Ascending aorta (tissue), 2 donors: ENCODE measurements at regions not wholly inside any gene's neighbourhood (a gene's known extent, or its start where the extent isn't known, plus 50 kb on each side); places are given as distances from the start of the nearest gene placed in this dataset.

ENCODE experiments used
- DNase-seq, 2 donors: peaks; one replicate each; pipeline ENCODE4 v3.0.0-alpha.2; 2019; ENCODE audit warnings: low spot score in 2 of 2
- H3K27ac ChIP-seq, 2 donors: fragments of 200-600 bp; sonication (generic); one replicate each; pipeline ENCODE4 v1.5.1; 2016 to 2017; ENCODE audit warnings: mild to moderate bottlenecking in 1 of 2
- H3K27me3 ChIP-seq: fragments of 200-600 bp; sonication (generic); one replicate; pipeline ENCODE4 v1.5.1; 2017
- H3K36me3 ChIP-seq, 2 donors: fragments of 200-600 bp; sonication (generic); one replicate each; pipeline ENCODE4 v1.5.1; 2016
- H3K4me1 ChIP-seq, 2 donors: fragments of 200-600 bp; sonication (generic); one replicate each; pipeline ENCODE4 v1.5.1; 2016 to 2017; ENCODE audit warnings: mild to moderate bottlenecking in 1 of 2
- H3K4me3 ChIP-seq, 2 donors: fragments of 200-600 bp; sonication (generic); one replicate each; pipeline ENCODE4 v1.5.1; 2016 to 2017; ENCODE audit warnings: mild to moderate bottlenecking in 1 of 2
- H3K9me3 ChIP-seq, 2 donors: fragments of 200-600 bp; sonication (generic); one replicate each; pipeline ENCODE4 v1.5.1; 2016
- intact Hi-C: fragments of 100-400 bp; cut with DNase I; formaldehyde crosslinking; loops from one replicate; pipeline ENCODE4 v1.15.1; 2023
- TF ChIP-seq, protein P1 (sequence below), 3 experiments: fragments of 200-600 bp in 2 of 3; fragments of 450-650 bp in 1 of 3; sonication (generic) in 2 of 3; IDR thresholded peaks; one replicate each; pipeline ENCODE4 v1.5.1; 2016 to 2019; ENCODE audit warnings: antibody characterized with exemption in 3 of 3, mild to moderate bottlenecking in 1 of 3, moderate library complexity in 1 of 3

DNA sequence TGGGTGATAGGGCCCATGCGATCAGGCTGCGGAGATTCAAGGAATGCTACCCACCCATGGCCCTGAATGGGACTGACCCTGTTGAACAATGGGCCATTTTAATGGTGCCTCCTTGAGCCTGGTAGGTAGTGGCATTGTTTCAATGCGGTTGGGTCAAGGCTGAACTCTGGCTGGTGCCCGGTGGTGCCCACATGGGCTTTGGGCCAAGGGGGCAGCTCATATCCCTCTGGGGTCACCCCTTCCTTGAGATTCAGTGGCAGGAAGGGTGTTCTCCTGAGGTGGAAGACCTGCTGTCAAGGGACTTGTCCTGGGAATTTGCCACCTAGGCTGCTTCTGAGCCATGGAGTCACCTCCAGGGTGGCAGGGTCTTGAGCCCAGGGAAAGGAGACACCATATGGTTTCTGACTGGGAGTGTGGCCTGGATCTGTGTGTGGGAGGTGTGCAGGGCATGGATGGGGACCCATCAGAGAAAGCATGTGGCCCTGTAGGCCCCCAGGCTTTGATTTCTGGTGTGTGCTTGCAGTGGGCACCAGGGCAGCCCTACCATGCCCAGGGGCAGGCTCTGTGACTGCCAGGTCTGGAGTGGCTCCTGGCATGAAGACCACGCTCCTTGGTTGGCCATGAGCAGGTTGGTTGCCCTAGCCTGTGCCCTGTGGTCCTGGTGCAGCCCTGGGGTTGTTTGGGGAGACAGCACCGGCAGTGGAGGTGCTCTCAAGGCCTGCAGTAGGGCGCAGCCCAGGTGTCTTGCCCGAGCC lies 199.9 kb downstream of the UBE3A start:
- TF ChIP-seq, protein P1, sequence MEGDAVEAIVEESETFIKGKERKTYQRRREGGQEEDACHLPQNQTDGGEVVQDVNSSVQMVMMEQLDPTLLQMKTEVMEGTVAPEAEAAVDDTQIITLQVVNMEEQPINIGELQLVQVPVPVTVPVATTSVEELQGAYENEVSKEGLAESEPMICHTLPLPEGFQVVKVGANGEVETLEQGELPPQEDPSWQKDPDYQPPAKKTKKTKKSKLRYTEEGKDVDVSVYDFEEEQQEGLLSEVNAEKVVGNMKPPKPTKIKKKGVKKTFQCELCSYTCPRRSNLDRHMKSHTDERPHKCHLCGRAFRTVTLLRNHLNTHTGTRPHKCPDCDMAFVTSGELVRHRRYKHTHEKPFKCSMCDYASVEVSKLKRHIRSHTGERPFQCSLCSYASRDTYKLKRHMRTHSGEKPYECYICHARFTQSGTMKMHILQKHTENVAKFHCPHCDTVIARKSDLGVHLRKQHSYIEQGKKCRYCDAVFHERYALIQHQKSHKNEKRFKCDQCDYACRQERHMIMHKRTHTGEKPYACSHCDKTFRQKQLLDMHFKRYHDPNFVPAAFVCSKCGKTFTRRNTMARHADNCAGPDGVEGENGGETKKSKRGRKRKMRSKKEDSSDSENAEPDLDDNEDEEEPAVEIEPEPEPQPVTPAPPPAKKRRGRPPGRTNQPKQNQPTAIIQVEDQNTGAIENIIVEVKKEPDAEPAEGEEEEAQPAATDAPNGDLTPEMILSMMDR (IDR thresholded peaks at IDR 0.05) = no peak

GRCh38 chr15:25239471-25240345 lies 199.1 kb downstream of the UBE3A start:
- no peaks in the 10 kb centered on the region for H3K36me3 ChIP-seq
- DNase-seq = peak; percentile 1 to 52
- TF ChIP-seq, protein P1 (IDR thresholded peaks at IDR 0.05) = no peak
- no peaks in the 10 kb centered on the region for H3K4me1 ChIP-seq
- H3K27ac ChIP-seq = no peak overlapping the region
- H3K4me3 ChIP-seq = no peak overlapping the region
- intact Hi-C loops = no loop called here
- H3K27me3 ChIP-seq = no peaks in the 10 kb centered on the region
- peaks cover 0 to 11% of the 10 kb centered on the region in 2 donors for H3K9me3 ChIP-seq

More for the DNA sequence above, 199.9 kb downstream of the UBE3A start:
- no peaks in the 10 kb centered on the region for H3K36me3 ChIP-seq
- peaks cover 0 to 11% of the 10 kb centered on the region in 2 donors for H3K9me3 ChIP-seq
- no peaks in the 10 kb centered on the region for H3K4me1 ChIP-seq
- H3K27me3 ChIP-seq = no peaks in the 10 kb centered on the region
- intact Hi-C loops = no loop called here
- peak in 1 of 2 donors; percentile 2 for DNase-seq
- H3K4me3 ChIP-seq = no peak overlapping the region
- no peak overlapping the region for H3K27ac ChIP-seq

- intact Hi-C loops = no loop called here
- TF ChIP-seq, protein P1 (IDR thresholded peaks at IDR 0.05) = no peak
- H3K9me3 ChIP-seq = peaks cover 0 to 11% of the 10 kb centered on the region in 2 donors
- peak; percentile 7 to 42 for DNase-seq
- H3K4me1 ChIP-seq = no peaks in the 10 kb centered on the region
- H3K27ac ChIP-seq = no peak overlapping the region
- no peaks in the 10 kb centered on the region for H3K27me3 ChIP-seq
- no peak overlapping the region for H3K4me3 ChIP-seq
- H3K36me3 ChIP-seq = no peaks in the 10 kb centered on the region
Observed at GRCh38 chr15:25240461-25241021, 198.3 kb downstream of the UBE3A start.

GRCh38 chr15:25241241-25241801 lies 197.5 kb downstream of the UBE3A start:
- peak in 1 of 2 donors; percentile 43 for DNase-seq
- H3K27ac ChIP-seq = no peak overlapping the region
- H3K27me3 ChIP-seq = no peaks in the 10 kb centered on the region
- H3K4me3 ChIP-seq = no peak overlapping the region
- no peaks in the 10 kb centered on the region for H3K36me3 ChIP-seq
- H3K4me1 ChIP-seq = no peaks in the 10 kb centered on the region
- TF ChIP-seq, protein P1 (IDR thresholded peaks at IDR 0.05) = no peak
- intact Hi-C loops = no loop called here
- H3K9me3 ChIP-seq = peaks cover 0 to 11% of the 10 kb centered on the region in 2 donors

DNA sequence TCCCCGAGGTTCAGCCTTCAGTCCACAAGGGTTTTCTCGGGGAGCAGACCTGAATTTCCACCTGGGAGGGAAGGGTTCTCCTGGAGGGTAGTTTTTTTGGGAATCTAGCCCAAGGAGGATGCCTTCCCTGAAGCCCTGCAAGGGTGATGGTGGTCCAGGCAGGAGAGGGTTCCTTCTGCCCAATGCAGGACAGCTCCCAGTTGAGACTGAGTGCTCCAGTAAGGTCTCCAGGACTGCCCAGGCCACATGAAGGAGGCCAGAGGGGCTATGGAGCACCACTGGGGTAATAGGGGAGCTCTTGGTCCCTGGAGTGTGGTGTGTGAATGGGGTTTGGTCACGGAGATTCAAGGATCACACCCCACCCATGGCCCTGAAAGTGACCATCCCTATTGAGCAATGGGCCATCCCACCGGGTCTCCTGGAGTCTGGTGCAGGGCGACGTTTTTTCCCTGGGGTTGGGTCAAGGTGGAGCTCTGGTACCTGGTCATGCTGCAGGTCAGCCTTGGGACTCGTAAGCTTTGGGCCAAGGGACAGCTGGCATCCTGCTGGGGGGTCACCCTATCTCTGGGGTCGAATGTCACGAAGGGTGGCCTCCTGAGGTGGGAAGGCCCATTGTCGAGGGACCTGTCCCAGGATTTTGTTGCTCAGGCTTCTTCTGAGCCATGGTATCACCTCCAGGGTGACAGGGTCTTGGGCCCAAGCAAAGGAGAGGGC lies 196.5 kb downstream of the UBE3A start:
- DNase-seq = peak in 1 of 2 donors; percentile 54
- Histone ChIP-seq H3K9me3 (peaks cover 0 to 14% of the 10 kb centered on the region in 2 donors), H3K4me1 (no peaks in the 10 kb centered on the region), H3K27me3 (no peaks in the 10 kb centered on the region), H3K27ac (no peak overlapping the region), H3K36me3 (no peaks in the 10 kb centered on the region), H3K4me3 (no peak overlapping the region)
- TF ChIP-seq, protein P1 (IDR thresholded peaks at IDR 0.05) = no peak
- intact Hi-C loops = no loop called here
